Stomach smooth muscle (tissue), 2 donors: ENCODE measurements at regions not wholly inside any gene's neighbourhood (a gene's known extent, or its start where the extent isn't known, plus 50 kb on each side); places are given as distances from the start of the nearest gene placed in this dataset.

Experiments
- H3K27ac ChIP-seq: one replicate; pipeline ENCODE4 v1.7.0; 2013; ENCODE audit warnings: mild to moderate bottlenecking, low read length, inconsistent platforms
- H3K27me3 ChIP-seq, 2 donors: one replicate each; pipeline ENCODE4 v1.7.0; 2013; ENCODE audit warnings: low read length in 2 of 2; ENCODE audit not compliant: insufficient read depth in 2 of 2, control insufficient read depth in 1 of 2
- H3K36me3 ChIP-seq, 2 donors: one replicate each; pipeline ENCODE4 v1.7.0; 2013; ENCODE audit warnings: low read length in 2 of 2; ENCODE audit not compliant: control insufficient read depth in 2 of 2, insufficient read depth in 2 of 2
- H3K4me1 ChIP-seq: one replicate; pipeline ENCODE4 v1.7.0; 2013; ENCODE audit warnings: low read length; ENCODE audit not compliant: control insufficient read depth, insufficient read depth
- H3K4me3 ChIP-seq, 2 donors: one replicate each; pipeline ENCODE4 v1.7.0; 2013; ENCODE audit warnings: low read length in 2 of 2
- H3K9ac ChIP-seq, 2 donors: one replicate each; pipeline ENCODE4 v1.7.0; 2013; ENCODE audit warnings: low read length in 2 of 2, mild to moderate bottlenecking in 1 of 2
- H3K9me3 ChIP-seq, 2 donors: one replicate each; pipeline ENCODE4 v1.7.0; 2013; ENCODE audit warnings: low read length in 2 of 2; ENCODE audit not compliant: control insufficient read depth in 2 of 2
- donor health status: healthy.
- donor health status: Pancreatic carcinoma.

- Histone ChIP-seq H3K4me3 (no peak overlapping the region), H3K4me1 (no peaks in the 10 kb centered on the region), H3K27ac (no peak overlapping the region), H3K27me3 (no peaks in the 10 kb centered on the region), H3K9me3 (no peaks in the 10 kb centered on the region), H3K9ac (no peak overlapping the region), H3K36me3 (no peaks in the 10 kb centered on the region)
These were observed 115.2 kb upstream of the CNTNAP4 start for GRCh38 chr16:76162046-76162445.

- no peaks in the 10 kb centered on the region for H3K4me1 ChIP-seq
- H3K27ac ChIP-seq = no peak overlapping the region
- H3K36me3 ChIP-seq = no peaks in the 10 kb centered on the region
These were observed 112.1 kb upstream of the CNTNAP4 start for GRCh38 chr16:76164970-76165558.

GRCh38 chr16:76175718-76176117 is 101.5 kb upstream of the CNTNAP4 start:
- H3K4me3 ChIP-seq = no peak overlapping the region
- no peak overlapping the region for H3K27ac ChIP-seq
- no peaks in the 10 kb centered on the region for H3K9me3 ChIP-seq
- no peaks in the 10 kb centered on the region for H3K27me3 ChIP-seq
- no peak overlapping the region for H3K9ac ChIP-seq
- H3K36me3 ChIP-seq = no peaks in the 10 kb centered on the region
- H3K4me1 ChIP-seq = no peaks in the 10 kb centered on the region

More at GRCh38 chr16:76164970-76165558, 112.1 kb upstream of the CNTNAP4 start:
- Histone ChIP-seq H3K4me3 (no peak overlapping the region), H3K9ac (no peak overlapping the region), H3K9me3 (no peaks in the 10 kb centered on the region), H3K27me3 (no peaks in the 10 kb centered on the region)

- H3K27me3 ChIP-seq = no peaks in the 10 kb centered on the region
- H3K27ac ChIP-seq = no peak overlapping the region
- H3K4me3 ChIP-seq = no peak overlapping the region
- no peak overlapping the region for H3K9ac ChIP-seq
- no peaks in the 10 kb centered on the region for H3K4me1 ChIP-seq
- H3K36me3 ChIP-seq = no peaks in the 10 kb centered on the region
- H3K9me3 ChIP-seq = no peaks in the 10 kb centered on the region
These were observed 101.0 kb upstream of the CNTNAP4 start for GRCh38 chr16:76176153-76176552.

GRCh38 chr16:76176616-76177015 is 100.6 kb upstream of the CNTNAP4 start:
- Histone ChIP-seq H3K9ac (no peak overlapping the region), H3K4me3 (no peak overlapping the region), H3K36me3 (no peaks in the 10 kb centered on the region), H3K27me3 (no peaks in the 10 kb centered on the region), H3K9me3 (no peaks in the 10 kb centered on the region), H3K27ac (no peak overlapping the region), H3K4me1 (no peaks in the 10 kb centered on the region)

- Histone ChIP-seq H3K4me1 (no peaks in the 10 kb centered on the region), H3K27me3 (no peaks in the 10 kb centered on the region)
These were observed 95.1 kb upstream of the CNTNAP4 start for GRCh38 chr16:76182041-76182635.

GRCh38 chr16:76183647-76184046 is 93.6 kb upstream of the CNTNAP4 start:
- Histone ChIP-seq H3K4me3 (no peak overlapping the region), H3K4me1 (no peaks in the 10 kb centered on the region), H3K36me3 (no peaks in the 10 kb centered on the region), H3K9ac (no peak overlapping the region), H3K27me3 (no peaks in the 10 kb centered on the region), H3K27ac (no peak overlapping the region), H3K9me3 (peaks cover 3 to 8% of the 10 kb centered on the region in 2 donors)

More at GRCh38 chr16:76182041-76182635, 95.1 kb upstream of the CNTNAP4 start:
- no peak overlapping the region for H3K4me3 ChIP-seq
- no peak overlapping the region for H3K27ac ChIP-seq
- H3K9ac ChIP-seq = no peak overlapping the region
- no peaks in the 10 kb centered on the region for H3K36me3 ChIP-seq
- peaks cover 3% of the 10 kb centered on the region in 2 donors for H3K9me3 ChIP-seq

GRCh38 chr16:76190057-76190456 is 87.1 kb upstream of the CNTNAP4 start:
- Histone ChIP-seq H3K36me3 (no peaks in the 10 kb centered on the region), H3K27ac (no peak overlapping the region), H3K27me3 (no peaks in the 10 kb centered on the region), H3K4me1 (no peaks in the 10 kb centered on the region), H3K9me3 (peaks cover 3 to 8% of the 10 kb centered on the region in 2 donors), H3K4me3 (no peak overlapping the region), H3K9ac (no peak overlapping the region)

- H3K4me1 ChIP-seq = no peaks in the 10 kb centered on the region
- no peaks in the 10 kb centered on the region for H3K27me3 ChIP-seq
- no peak overlapping the region for H3K9ac ChIP-seq
- H3K36me3 ChIP-seq = no peaks in the 10 kb centered on the region
- H3K27ac ChIP-seq = no peak overlapping the region
- H3K4me3 ChIP-seq = no peak overlapping the region
- H3K9me3 ChIP-seq = peaks cover 3 to 8% of the 10 kb centered on the region in 2 donors
These were observed 86.7 kb upstream of the CNTNAP4 start for GRCh38 chr16:76190480-76190879.

GRCh38 chr16:76193906-76194615 is 83.1 kb upstream of the CNTNAP4 start:
- no peaks in the 10 kb centered on the region for H3K4me1 ChIP-seq
- no peaks in the 10 kb centered on the region for H3K36me3 ChIP-seq
- H3K9me3 ChIP-seq = no peaks in the 10 kb centered on the region
- H3K27me3 ChIP-seq = no peaks in the 10 kb centered on the region
- H3K27ac ChIP-seq = no peak overlapping the region
- H3K4me3 ChIP-seq = no peak overlapping the region
- H3K9ac ChIP-seq = no peak overlapping the region

- Histone ChIP-seq H3K9me3 (no peaks in the 10 kb centered on the region), H3K4me3 (no peak overlapping the region), H3K27ac (no peak overlapping the region), H3K9ac (no peak overlapping the region), H3K4me1 (no peaks in the 10 kb centered on the region), H3K27me3 (no peaks in the 10 kb centered on the region), H3K36me3 (no peaks in the 10 kb centered on the region)
These were observed 82.6 kb upstream of the CNTNAP4 start for GRCh38 chr16:76194616-76195015.
